ENCODE measurements at regions not wholly inside any gene's neighbourhood (a gene's known extent, or its start where the extent isn't known, plus 50 kb on each side); places are given as distances from the start of the nearest gene placed in this dataset.

DNA sequence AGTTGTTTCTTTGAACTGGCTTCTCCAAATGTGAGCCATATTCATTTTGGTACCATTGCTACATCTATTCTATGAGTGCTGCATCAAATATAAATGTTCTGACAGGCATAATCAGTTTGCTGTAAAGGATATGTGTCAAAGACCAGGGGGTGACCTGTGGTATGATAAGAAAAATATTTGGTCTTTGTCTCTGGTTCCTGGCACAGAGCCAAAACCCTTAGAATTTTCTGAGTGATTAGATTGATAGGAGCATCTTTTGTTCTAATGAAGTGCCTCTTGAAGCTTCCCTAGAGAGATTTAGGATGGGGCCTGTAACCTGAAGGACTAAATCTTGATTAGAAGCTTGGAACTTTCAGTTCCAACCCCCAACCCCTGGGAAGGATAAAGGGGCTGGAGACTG lies 256.3 kb downstream of the NNT start:
- TF ChIP-seq, protein P1, sequence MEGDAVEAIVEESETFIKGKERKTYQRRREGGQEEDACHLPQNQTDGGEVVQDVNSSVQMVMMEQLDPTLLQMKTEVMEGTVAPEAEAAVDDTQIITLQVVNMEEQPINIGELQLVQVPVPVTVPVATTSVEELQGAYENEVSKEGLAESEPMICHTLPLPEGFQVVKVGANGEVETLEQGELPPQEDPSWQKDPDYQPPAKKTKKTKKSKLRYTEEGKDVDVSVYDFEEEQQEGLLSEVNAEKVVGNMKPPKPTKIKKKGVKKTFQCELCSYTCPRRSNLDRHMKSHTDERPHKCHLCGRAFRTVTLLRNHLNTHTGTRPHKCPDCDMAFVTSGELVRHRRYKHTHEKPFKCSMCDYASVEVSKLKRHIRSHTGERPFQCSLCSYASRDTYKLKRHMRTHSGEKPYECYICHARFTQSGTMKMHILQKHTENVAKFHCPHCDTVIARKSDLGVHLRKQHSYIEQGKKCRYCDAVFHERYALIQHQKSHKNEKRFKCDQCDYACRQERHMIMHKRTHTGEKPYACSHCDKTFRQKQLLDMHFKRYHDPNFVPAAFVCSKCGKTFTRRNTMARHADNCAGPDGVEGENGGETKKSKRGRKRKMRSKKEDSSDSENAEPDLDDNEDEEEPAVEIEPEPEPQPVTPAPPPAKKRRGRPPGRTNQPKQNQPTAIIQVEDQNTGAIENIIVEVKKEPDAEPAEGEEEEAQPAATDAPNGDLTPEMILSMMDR (IDR thresholded peaks at IDR 0.05; ENCODE audit: poor library complexity, severe bottlenecking), result no peak
- no peak for TF ChIP-seq EP300 (conservative IDR thresholded peaks at IDR 0.05; ENCODE audit: poor library complexity, severe bottlenecking)
- TF ChIP-seq TAF1 (IDR thresholded peaks at IDR 0.05; ENCODE audit: low read depth), result no peak
- no peak for TF ChIP-seq RAD21 (conservative IDR thresholded peaks at IDR 0.05)
- TF ChIP-seq SMC3 (conservative IDR thresholded peaks at IDR 0.05; ENCODE audit: poor library complexity), result no peak
- TF ChIP-seq POLR2AphosphoS5 (IDR thresholded peaks at IDR 0.05), result no peak
- TF ChIP-seq MXI1 (conservative IDR thresholded peaks at IDR 0.05; ENCODE audit: poor library complexity, severe bottlenecking), result no peak
- no peak for TF ChIP-seq EZH2 (IDR thresholded peaks at IDR 0.05; ENCODE audit: borderline replicate concordance, insufficient read depth, low read length, poor library complexity, severe bottlenecking)
- TF ChIP-seq, protein P2, sequence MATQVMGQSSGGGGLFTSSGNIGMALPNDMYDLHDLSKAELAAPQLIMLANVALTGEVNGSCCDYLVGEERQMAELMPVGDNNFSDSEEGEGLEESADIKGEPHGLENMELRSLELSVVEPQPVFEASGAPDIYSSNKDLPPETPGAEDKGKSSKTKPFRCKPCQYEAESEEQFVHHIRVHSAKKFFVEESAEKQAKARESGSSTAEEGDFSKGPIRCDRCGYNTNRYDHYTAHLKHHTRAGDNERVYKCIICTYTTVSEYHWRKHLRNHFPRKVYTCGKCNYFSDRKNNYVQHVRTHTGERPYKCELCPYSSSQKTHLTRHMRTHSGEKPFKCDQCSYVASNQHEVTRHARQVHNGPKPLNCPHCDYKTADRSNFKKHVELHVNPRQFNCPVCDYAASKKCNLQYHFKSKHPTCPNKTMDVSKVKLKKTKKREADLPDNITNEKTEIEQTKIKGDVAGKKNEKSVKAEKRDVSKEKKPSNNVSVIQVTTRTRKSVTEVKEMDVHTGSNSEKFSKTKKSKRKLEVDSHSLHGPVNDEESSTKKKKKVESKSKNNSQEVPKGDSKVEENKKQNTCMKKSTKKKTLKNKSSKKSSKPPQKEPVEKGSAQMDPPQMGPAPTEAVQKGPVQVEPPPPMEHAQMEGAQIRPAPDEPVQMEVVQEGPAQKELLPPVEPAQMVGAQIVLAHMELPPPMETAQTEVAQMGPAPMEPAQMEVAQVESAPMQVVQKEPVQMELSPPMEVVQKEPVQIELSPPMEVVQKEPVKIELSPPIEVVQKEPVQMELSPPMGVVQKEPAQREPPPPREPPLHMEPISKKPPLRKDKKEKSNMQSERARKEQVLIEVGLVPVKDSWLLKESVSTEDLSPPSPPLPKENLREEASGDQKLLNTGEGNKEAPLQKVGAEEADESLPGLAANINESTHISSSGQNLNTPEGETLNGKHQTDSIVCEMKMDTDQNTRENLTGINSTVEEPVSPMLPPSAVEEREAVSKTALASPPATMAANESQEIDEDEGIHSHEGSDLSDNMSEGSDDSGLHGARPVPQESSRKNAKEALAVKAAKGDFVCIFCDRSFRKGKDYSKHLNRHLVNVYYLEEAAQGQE (IDR thresholded peaks at IDR 0.05; ENCODE audit: borderline replicate concordance), result no peak

All from neural cell (in vitro differentiated cells).